ENCODE measurements at regions not wholly inside any gene's neighbourhood (a gene's known extent, or its start where the extent isn't known, plus 50 kb on each side); places are given as distances from the start of the nearest gene placed in this dataset.
"Not testable (repeated sequence)": the region's sequence is repeated elsewhere in the genome, so short reads cannot be mapped to it uniquely, and the experiment has no call there.

DNA sequence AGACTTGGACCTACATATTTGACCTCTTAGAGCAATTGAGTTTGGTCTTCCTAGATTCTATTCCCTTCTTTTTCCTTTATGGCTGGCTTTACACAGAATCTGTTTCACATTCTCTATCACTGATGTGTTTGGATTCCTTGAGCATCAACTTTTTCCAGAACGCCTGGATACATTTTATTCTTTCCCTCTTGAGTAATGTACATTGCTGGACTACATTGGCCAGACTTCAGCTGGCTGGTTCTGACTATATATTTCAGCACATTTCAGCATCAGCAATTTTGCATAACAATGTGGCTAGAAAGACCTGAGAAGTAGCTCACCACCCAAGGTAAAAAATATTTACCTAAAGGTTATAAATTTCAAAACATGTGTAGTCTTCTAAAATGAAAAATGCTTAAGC lies 2198.2 kb upstream of the RAG2 start:
- Histone ChIP-seq H3K4me1 (ENCODE audit: control insufficient read depth in 1 of 2, insufficient read depth in 2 of 2, low read length in 2 of 2) (no peaks in the 10 kb centered on the region), H3K4me3 (ENCODE audit: low read depth in 1 of 2, low read length in 2 of 2) (no peak overlapping the region), H3K27me3 (ENCODE audit: low read depth, low read length) (no peaks in the 10 kb centered on the region), H3K27ac (ENCODE audit: low read length) (no peak overlapping the region), H3K9me3 (ENCODE audit: control insufficient read depth in 1 of 2, low read length in 2 of 2) (no peaks in the 10 kb centered on the region), H3K36me3 (ENCODE audit: control insufficient read depth in 1 of 2, insufficient read depth in 2 of 2, low read length in 2 of 2) (no peaks in the 10 kb centered on the region)

DNA sequence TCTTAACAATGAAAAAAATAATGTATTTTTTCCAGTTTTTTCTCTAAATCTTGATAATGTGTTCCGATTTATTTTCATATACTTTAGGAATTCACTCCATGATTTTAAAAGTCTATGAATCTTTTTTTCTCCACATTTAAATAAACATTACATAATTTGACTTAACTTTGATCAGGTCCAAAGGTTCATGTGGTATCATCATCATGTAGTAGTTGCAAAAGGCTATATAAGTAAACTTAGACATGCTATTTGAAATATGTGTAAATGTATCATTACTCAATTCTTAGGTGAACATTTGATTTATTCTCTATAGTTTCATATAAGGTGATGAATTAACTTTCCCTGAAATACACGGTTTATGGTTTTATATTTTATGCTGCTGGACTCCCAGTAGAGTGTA lies 2197.0 kb upstream of the RAG2 start:
- H3K4me3 ChIP-seq (ENCODE audit: low read depth in 1 of 2, low read length in 2 of 2): no peak overlapping the region
- no peaks in the 10 kb centered on the region for H3K36me3 ChIP-seq (ENCODE audit: control insufficient read depth in 1 of 2, insufficient read depth in 2 of 2, low read length in 2 of 2)
- H3K27ac ChIP-seq (ENCODE audit: low read length): no peak overlapping the region
- H3K27me3 ChIP-seq (ENCODE audit: low read depth, low read length): no peaks in the 10 kb centered on the region
- H3K4me1 ChIP-seq (ENCODE audit: control insufficient read depth in 1 of 2, insufficient read depth in 2 of 2, low read length in 2 of 2): no peaks in the 10 kb centered on the region
- H3K9me3 ChIP-seq (ENCODE audit: control insufficient read depth in 1 of 2, low read length in 2 of 2): no peaks in the 10 kb centered on the region

DNA sequence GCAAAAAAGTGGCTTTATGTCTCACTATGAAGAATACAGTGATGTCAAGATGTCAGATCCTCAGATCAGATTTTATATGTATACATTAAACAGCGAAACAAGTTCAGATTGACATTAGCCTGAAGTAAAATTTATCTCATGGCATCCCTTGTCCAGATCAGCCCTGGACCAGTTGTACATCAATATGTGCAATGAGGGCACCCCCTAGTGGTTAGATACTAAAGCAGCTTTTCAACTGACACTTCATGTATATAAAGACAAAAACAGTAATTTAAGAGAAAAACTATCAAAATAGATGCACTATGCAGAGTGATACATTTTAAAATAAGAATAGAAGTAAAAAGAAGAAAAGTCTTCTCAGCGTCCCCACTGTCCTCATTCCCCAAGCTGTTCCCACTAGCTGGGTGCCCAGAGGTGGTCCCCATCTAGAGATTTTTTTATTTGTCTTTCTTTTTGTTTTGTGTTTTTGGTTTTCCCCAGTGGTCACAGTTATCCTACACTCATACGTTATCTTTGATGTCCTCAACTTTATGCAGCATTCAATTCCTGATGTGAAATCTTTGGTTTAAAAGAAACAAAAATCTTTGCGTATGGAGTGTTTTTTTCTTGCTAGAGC lies 2193.4 kb upstream of the RAG2 start:
- Histone ChIP-seq H3K36me3 (ENCODE audit: control insufficient read depth in 1 of 2, insufficient read depth in 2 of 2, low read length in 2 of 2) (no peaks in the 10 kb centered on the region), H3K27ac (ENCODE audit: low read length) (no peak overlapping the region), H3K4me1 (ENCODE audit: control insufficient read depth in 1 of 2, insufficient read depth in 2 of 2, low read length in 2 of 2) (no peaks in the 10 kb centered on the region), H3K4me3 (ENCODE audit: low read depth in 1 of 2, low read length in 2 of 2) (no peak overlapping the region), H3K9me3 (ENCODE audit: control insufficient read depth in 1 of 2, low read length in 2 of 2) (no peaks in the 10 kb centered on the region), H3K27me3 (ENCODE audit: low read depth, low read length) (no peaks in the 10 kb centered on the region)

DNA sequence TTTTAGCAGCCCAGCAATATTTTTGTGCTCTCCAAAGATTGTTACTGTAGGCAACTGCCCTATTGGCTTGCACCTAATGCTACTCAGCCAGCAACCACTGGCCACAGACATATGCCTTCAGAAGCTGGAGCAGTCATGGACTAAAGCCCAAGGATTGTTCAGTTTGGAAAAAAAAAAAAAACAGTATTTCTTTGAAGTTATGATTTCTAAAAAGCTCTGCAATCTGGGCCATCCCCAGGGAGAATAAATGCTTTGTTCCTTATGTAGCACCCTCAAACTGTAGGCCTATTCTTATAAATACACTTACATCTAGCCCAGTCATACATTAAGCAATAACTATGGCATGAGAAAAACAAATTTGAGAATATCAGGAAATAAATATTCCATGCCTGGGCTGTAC lies 2190.5 kb upstream of the RAG2 start:
- Histone ChIP-seq H3K4me3 (ENCODE audit: low read depth in 1 of 2, low read length in 2 of 2) (no peak overlapping the region), H3K27ac (ENCODE audit: low read length) (no peak overlapping the region), H3K36me3 (ENCODE audit: control insufficient read depth in 1 of 2, insufficient read depth in 2 of 2, low read length in 2 of 2) (no peaks in the 10 kb centered on the region), H3K9me3 (ENCODE audit: control insufficient read depth in 1 of 2, low read length in 2 of 2) (no peaks in the 10 kb centered on the region), H3K4me1 (ENCODE audit: control insufficient read depth in 1 of 2, insufficient read depth in 2 of 2, low read length in 2 of 2) (no peaks in the 10 kb centered on the region), H3K27me3 (ENCODE audit: low read depth, low read length) (no peaks in the 10 kb centered on the region)

DNA sequence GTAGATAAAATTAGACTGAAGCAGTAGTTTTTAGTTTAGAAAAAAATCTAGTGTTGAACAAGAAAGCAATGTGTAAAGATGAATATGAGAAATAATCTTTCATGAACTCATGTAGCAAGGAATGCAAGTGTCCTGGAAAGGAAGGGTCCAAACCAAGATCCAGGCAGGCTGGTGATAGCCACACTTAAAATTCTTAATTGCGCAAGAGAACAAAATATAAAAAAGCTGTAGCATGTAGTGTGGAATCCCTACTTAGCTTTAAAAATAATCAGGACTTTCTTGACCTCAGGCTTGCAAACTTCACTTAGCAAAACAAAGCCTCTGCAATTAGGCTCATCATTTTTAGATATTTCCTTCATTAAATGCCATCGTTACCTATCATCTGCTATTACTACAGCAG lies 2186.1 kb upstream of the RAG2 start:
- Histone ChIP-seq H3K9me3 (ENCODE audit: control insufficient read depth in 1 of 2, low read length in 2 of 2) (no peaks in the 10 kb centered on the region), H3K27ac (ENCODE audit: low read length) (no peak overlapping the region), H3K4me1 (ENCODE audit: control insufficient read depth in 1 of 2, insufficient read depth in 2 of 2, low read length in 2 of 2) (no peaks in the 10 kb centered on the region), H3K4me3 (ENCODE audit: low read depth in 1 of 2, low read length in 2 of 2) (no peak overlapping the region), H3K27me3 (ENCODE audit: low read depth, low read length) (no peaks in the 10 kb centered on the region), H3K36me3 (ENCODE audit: control insufficient read depth in 1 of 2, insufficient read depth in 2 of 2, low read length in 2 of 2) (no peaks in the 10 kb centered on the region)

DNA sequence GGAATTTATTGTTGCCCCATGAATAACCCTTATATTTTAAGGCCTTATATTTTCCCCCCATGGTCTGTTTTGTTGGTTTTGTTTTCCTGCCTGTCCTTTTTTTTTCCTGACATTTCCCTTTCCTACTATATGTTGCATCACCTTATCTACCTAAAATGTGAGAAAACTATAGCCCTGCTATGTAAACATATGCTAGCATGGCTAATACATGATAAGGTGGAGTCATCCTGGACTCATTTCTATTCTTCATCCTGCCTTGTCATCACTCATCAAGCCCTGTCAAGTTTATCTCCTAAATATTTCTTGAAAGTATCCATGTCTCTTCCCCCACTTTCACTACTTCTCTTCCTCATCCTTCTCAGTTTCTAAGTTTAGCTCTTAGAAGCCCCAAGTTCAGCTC lies 2168.8 kb upstream of the RAG2 start:
- no peaks in the 10 kb centered on the region for H3K36me3 ChIP-seq (ENCODE audit: control insufficient read depth in 1 of 2, insufficient read depth in 2 of 2, low read length in 2 of 2)
- no peaks in the 10 kb centered on the region for H3K9me3 ChIP-seq (ENCODE audit: control insufficient read depth in 1 of 2, low read length in 2 of 2)
- no peak overlapping the region for H3K4me3 ChIP-seq (ENCODE audit: low read depth in 1 of 2, low read length in 2 of 2)
- H3K4me1 ChIP-seq (ENCODE audit: control insufficient read depth in 1 of 2, insufficient read depth in 2 of 2, low read length in 2 of 2): no peaks in the 10 kb centered on the region
- H3K27me3 ChIP-seq (ENCODE audit: low read depth, low read length): no peaks in the 10 kb centered on the region
- no peak overlapping the region for H3K27ac ChIP-seq (ENCODE audit: low read length)

DNA sequence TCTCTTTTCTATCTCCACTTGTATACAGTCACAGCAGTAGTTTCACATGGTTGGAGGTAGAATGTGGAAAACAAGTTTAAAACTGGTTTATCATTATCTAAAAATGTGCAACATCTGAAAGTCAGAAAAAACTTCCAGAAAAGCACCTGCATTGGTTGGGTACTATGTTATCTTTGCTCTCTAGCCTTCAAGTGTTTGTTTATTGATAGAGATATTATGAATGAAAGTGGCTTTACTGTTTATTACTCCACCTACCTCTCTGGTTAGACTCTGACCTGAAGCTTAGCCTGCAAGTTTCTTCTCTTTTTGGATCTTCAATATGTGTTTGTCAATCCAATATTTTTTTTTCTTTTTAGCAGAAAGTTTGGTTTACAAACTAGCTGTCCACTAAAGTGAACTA lies 2161.4 kb upstream of the RAG2 start:
- Histone ChIP-seq H3K4me3 (ENCODE audit: low read depth in 1 of 2, low read length in 2 of 2) (no peak overlapping the region), H3K27ac (ENCODE audit: low read length) (no peak overlapping the region), H3K4me1 (ENCODE audit: control insufficient read depth in 1 of 2, insufficient read depth in 2 of 2, low read length in 2 of 2) (no peaks in the 10 kb centered on the region), H3K27me3 (ENCODE audit: low read depth, low read length) (no peaks in the 10 kb centered on the region), H3K36me3 (ENCODE audit: control insufficient read depth in 1 of 2, insufficient read depth in 2 of 2, low read length in 2 of 2) (no peaks in the 10 kb centered on the region), H3K9me3 (ENCODE audit: control insufficient read depth in 1 of 2, low read length in 2 of 2) (no peaks in the 10 kb centered on the region)

DNA sequence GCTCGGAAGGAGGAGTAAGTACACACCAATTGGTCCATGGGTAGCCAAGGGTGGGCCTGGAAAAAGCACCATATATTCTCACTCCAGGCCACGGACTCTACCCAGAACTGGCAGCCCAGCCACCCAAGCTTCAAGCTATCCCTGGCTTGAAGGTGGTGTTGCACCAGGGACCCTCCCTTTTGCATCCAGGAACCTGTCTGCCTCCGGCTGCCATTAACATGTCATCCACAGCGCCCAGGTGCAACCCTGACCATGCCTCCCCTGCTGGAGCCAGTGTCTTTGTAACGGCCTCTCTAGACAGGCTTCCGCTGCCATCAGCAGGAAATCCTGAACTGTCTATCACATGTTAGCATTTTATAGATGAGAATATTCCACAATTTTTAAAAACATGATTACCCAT lies 2158.5 kb upstream of the RAG2 start:
- Histone ChIP-seq H3K27ac (ENCODE audit: low read length) (no peak overlapping the region), H3K36me3 (ENCODE audit: control insufficient read depth in 1 of 2, insufficient read depth in 2 of 2, low read length in 2 of 2) (no peaks in the 10 kb centered on the region), H3K27me3 (ENCODE audit: low read depth, low read length) (no peaks in the 10 kb centered on the region), H3K4me3 (ENCODE audit: low read depth in 1 of 2, low read length in 2 of 2) (no peak overlapping the region), H3K4me1 (ENCODE audit: control insufficient read depth in 1 of 2, insufficient read depth in 2 of 2, low read length in 2 of 2) (no peaks in the 10 kb centered on the region), H3K9me3 (ENCODE audit: control insufficient read depth in 1 of 2, low read length in 2 of 2) (no peaks in the 10 kb centered on the region)

DNA sequence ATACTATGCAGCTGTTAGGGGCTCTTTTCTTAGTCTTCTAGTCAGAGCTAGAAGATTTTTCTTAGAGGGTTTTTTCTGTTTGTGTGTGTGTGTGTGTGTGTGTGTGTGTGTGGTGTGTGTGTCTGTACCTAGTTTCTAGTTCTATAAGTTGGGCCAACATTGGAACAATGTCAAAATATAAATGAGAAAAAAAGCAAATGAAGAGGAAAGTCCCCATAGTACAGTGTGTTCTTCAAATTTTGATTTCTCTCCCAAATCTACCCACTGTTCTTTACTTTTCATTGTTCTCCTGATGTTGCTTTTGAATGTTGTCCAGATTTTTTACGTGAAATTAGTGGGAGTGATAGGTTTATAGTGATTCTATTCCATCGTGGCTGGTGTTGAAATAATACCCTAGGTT lies 2153.4 kb upstream of the RAG2 start:
- Histone ChIP-seq H3K4me1 (ENCODE audit: control insufficient read depth in 1 of 2, insufficient read depth in 2 of 2, low read length in 2 of 2) (no peaks in the 10 kb centered on the region), H3K9me3 (ENCODE audit: control insufficient read depth in 1 of 2, low read length in 2 of 2) (no peaks in the 10 kb centered on the region), H3K4me3 (ENCODE audit: low read depth in 1 of 2, low read length in 2 of 2) (no peak overlapping the region), H3K36me3 (ENCODE audit: control insufficient read depth in 1 of 2, insufficient read depth in 2 of 2, low read length in 2 of 2) (no peaks in the 10 kb centered on the region), H3K27ac (ENCODE audit: low read length) (no peak overlapping the region), H3K27me3 (ENCODE audit: low read depth, low read length) (no peaks in the 10 kb centered on the region)

DNA sequence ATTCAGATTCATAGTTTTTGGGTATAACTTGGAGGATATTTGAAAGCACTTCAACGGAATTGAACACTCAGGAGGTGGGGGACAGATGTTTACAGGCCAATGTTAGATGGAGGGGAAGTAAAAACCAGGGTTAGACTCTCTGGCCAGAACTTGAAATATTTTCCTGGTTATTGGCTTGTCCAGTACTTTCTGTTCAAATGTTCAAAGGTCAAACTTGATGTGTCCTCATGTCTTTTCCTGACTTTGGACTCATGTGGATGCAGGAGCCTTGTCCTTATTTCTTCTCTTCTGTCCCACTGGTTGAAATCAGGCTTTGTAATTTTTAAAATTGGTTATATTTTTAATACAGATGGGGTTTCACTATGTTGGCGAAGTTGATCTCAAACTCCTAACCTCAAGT lies 2148.5 kb upstream of the RAG2 start:
- H3K27me3 ChIP-seq (ENCODE audit: low read depth, low read length); H3K27ac ChIP-seq (ENCODE audit: low read length); H3K4me1 ChIP-seq (ENCODE audit: control insufficient read depth in 1 of 2, insufficient read depth in 2 of 2, low read length in 2 of 2); H3K36me3 ChIP-seq (ENCODE audit: control insufficient read depth in 1 of 2, insufficient read depth in 2 of 2, low read length in 2 of 2); H3K9me3 ChIP-seq (ENCODE audit: control insufficient read depth in 1 of 2, low read length in 2 of 2); H3K4me3 ChIP-seq (ENCODE audit: low read depth in 1 of 2, low read length in 2 of 2): not testable (repeated sequence)

DNA sequence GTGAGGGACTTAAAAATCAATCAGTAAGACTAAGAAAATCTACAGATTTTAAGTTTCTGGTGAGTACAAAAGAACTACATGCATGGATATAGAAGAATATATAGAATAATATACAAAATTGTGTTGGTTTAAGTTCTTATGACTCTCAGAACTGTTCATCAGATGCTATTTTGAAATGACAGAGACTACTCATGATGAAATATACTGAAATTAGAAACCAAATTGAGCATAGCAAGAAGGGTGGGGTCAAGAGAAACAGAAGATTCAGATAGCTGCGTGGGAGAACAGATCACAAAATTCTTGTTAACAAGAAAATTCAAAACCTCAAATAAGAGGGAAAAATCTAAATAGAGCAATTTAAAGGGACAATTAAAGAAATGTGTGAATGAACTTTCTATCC lies 2125.3 kb upstream of the RAG2 start:
- Histone ChIP-seq H3K27me3 (ENCODE audit: low read depth, low read length) (no peaks in the 10 kb centered on the region), H3K4me1 (ENCODE audit: control insufficient read depth in 1 of 2, insufficient read depth in 2 of 2, low read length in 2 of 2) (no peaks in the 10 kb centered on the region), H3K9me3 (ENCODE audit: control insufficient read depth in 1 of 2, low read length in 2 of 2) (peaks cover 0 to 3% of the 10 kb centered on the region in 2 donors), H3K4me3 (ENCODE audit: low read depth in 1 of 2, low read length in 2 of 2) (no peak overlapping the region), H3K27ac (ENCODE audit: low read length) (no peak overlapping the region), H3K36me3 (ENCODE audit: control insufficient read depth in 1 of 2, insufficient read depth in 2 of 2, low read length in 2 of 2) (no peaks in the 10 kb centered on the region)

DNA sequence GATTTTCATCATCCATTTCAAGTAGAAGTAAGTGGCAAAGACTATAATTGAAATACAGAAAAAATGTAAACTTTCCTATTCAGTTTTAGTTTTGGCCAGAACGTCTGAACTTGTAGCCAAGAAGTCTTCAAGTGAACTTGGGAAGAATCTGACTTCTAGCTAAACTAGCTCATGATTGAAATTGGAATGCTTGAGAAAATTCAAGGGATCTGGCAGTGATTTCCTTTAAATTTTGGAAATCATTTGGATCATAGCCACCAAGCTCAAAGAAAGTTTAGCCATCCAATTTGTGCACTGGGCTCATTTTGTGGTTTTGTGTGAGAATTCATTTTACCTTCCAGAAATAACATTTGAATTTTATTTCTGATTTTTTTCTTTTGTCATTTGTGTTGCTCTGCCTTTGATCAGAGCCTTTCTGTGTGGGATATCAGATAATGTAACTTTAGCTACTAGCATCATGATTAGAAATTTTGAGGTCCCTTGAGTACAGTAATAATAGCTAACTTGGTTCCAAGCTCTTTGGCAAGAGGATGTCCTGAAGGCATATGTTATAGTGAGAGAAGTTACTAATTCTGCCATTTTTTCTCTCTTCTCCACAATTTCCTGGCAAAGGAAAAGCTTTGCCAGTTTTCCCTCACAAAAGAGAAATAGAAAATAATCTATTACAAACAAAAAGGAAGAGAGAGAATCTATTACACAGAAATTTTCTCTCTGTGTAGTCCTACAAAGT lies 2123.7 kb upstream of the RAG2 start:
- Histone ChIP-seq H3K4me3 (ENCODE audit: low read depth in 1 of 2, low read length in 2 of 2) (no peak overlapping the region), H3K36me3 (ENCODE audit: control insufficient read depth in 1 of 2, insufficient read depth in 2 of 2, low read length in 2 of 2) (no peaks in the 10 kb centered on the region), H3K27ac (ENCODE audit: low read length) (no peak overlapping the region), H3K9me3 (ENCODE audit: control insufficient read depth in 1 of 2, low read length in 2 of 2) (peaks cover 0 to 3% of the 10 kb centered on the region in 2 donors), H3K27me3 (ENCODE audit: low read depth, low read length) (no peaks in the 10 kb centered on the region), H3K4me1 (ENCODE audit: control insufficient read depth in 1 of 2, insufficient read depth in 2 of 2, low read length in 2 of 2) (no peaks in the 10 kb centered on the region)
